Muscle of arm (tissue), 1 donor: ENCODE measurements at regions not wholly inside any gene's neighbourhood (a gene's known extent, or its start where the extent isn't known, plus 50 kb on each side); places are given as distances from the start of the nearest gene placed in this dataset.

Source experiments
- DNase-seq: peaks from one replicate; pipeline ENCODE4 v3.0.0-alpha.2; 2013

DNA sequence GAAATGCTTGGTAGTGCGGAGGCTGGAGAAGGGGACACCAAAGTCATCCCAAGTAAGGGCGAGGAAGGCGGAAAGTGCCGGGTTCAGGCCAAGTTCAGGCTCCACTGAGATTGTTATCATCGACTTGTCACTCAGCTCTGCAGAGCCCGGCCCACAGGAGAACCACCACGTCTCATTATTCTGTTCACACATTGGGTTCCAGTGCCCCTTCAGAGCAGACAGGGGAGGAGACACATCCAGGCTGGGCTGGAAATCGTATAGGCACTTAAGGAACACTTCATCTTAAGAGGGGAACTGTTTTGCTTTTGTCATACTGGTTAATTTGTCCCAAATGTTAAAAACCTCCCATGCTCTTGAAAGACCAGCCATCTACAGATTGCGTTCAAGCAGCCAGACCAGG, 118.3 kb upstream of the ADAMTS18 start:
- DNase-seq = no peak

DNA sequence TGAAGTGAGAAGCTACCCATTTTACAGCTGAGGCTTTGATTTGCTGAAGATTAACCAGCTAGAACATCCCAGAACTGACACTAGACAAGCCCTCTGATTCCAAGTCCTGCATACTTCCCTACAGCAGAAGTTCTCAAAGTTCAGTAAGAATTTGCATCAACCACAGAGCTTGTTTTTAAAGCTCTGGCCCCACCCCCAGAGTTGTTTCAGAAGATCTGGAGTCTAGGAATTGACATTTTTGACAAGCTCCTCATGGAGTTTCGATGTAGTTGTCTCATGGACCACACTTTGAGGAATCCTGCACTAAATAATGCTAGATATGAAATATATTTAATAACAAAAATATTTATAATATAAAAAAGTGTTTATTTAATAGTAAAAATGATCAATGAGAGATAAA, 120.3 kb upstream of the ADAMTS18 start:
- no peak for DNase-seq

DNA sequence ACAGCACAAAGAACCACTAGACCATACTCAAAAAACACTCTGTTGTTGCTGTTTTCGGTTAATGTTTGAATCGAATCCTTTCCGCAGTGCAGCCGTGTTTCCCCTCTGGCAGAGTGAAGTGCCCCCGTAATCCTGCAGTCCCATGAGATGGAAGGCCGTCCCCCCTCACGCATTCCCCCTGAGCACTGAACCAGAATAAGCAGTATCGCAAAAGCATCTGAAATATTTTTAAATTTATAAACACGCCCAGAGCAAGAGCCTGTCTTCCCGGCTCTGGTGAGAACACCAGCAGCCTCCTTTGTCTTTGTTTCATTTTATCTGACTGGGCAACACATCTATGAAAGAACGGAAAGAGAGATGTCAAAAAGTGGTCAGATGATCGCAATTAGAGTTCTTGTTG, 121.0 kb upstream of the ADAMTS18 start:
- no peak for DNase-seq

DNA sequence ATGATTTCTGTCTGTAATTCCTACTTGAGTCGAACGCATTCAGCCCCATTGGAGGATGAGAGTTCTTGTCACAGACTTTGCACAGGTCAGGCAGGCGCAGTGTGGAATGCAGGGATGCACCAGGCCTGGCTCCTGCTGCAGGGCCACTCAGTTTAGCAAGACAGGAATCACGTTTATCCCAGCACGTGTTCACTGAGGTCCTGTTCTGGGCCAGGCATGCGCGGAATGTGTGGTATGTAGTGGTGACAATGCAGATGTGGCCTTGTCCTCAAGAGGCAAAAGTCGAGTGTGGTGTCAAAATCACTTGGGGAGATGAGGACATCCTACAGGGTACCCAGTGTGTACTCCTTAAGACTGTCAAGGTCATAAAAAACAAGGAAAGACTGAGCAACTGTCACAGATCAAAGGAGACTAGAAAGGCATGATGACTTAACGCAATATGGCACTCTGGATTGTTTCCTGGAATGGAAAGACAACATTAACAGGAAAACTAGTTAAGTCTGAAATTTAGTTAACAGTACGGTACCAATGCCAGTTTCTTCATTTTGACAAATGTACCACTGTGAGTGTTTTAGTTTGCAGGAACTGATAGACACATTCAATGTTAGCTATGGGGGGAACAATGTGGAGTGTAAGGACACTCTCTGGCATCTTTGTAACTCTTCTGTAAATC, 121.5 kb upstream of the ADAMTS18 start:
- DNase-seq = no peak

DNA sequence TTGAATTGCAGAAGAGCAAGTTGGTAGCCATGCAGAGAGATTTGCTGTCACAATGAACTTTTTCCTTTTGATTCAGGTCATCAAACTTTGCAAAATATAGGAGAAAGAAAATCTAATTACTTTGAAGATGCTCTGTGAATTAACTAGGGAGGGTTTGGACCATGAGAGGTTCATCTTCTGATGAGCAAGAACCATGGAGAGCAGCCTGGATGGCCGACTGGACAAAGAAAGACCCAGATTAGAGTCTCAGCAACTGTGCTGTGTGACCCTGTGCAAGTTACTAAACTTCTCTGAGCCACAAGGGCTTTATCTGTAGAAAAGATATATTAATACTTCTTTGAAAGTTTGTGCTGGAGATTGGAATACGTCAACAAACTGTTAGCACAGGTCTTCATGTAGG, 122.6 kb upstream of the ADAMTS18 start:
- DNase-seq = no peak

DNA sequence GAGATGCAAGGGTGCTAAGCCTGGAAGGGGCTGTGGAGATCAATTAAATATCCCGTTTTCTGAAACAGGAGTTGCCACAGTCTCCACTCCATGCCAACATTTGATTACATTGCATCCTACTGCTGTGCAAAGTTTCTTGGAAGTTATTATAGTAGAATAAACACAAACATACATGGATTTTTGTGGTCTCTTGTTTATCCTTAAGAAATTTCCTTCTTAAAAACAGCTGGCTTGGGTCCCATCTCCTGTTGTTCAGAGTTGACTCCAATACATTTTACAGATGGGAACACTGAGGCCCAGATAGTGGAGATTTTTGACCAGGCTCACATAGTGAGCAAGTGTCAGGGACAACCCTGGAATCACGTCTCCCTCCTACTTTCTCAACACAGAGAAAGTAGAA, 124.0 kb upstream of the ADAMTS18 start:
- DNase-seq = no peak

DNA sequence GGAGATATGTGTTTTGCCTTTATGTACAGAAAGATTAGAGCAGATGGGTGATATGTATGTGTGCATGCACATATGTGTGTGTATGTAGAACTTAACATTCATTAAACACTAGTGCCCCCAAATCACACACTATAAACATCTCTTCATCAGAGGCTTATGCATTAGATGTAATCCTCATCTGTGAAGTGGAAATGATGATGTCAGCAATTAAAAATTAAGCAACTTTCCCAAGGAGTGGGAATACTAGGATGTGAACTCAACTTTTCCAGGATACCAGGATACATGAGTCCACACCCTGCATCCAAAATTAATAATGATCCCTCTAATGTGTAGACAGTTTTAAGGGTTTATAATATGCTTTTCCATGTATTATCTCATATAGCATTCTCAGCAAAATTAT, 127.7 kb upstream of the ADAMTS18 start:
- no peak for DNase-seq

DNA sequence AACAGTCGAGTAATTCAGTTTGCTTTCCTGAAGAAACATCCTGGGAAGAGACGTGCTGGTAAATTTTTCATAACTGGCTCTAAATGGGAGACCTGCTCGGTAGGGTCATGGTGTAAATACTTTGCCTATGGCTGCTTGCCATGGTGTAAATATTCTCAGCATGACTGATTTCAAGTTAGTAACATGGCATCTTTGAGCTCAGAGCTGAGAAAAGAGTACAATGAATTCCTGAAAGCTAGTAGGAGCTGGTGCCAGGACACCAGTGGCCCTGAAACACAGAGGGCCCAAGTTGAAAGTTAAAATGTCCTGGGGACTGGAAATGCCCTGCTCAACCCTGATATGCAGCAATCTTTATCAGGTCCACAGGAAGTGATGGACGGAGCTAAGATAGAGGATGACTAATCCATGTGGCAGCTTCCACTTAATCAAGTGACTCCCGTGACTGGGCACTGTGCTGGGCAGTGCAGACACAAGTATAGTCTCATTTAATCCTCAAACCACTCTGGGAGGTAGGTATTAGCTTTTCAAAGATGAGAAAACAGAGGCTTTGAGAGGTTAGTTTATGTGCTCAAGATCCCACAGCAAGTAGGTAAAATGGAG, 130.1 kb upstream of the ADAMTS18 start:
- DNase-seq = no peak

DNA sequence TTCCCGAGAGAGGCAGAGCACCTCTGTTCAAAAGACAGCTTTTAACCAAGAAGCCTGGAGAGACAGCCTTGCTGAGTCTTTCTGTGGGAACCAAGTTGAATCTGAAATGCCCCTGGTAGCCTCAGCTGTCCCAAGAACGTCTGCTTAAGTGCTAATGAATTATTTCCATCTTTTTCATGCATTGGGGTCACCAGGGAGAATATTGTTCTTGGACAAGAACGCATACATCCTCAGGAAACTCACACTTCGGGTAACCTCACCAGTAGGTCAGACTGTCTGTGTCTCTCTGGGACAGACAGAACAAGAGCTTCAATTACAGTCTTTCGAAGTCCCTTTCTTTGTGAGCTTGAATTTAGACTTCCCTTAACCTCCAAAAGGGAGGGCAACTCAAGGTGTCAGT, 134.6 kb upstream of the ADAMTS18 start:
- no peak for DNase-seq

DNA sequence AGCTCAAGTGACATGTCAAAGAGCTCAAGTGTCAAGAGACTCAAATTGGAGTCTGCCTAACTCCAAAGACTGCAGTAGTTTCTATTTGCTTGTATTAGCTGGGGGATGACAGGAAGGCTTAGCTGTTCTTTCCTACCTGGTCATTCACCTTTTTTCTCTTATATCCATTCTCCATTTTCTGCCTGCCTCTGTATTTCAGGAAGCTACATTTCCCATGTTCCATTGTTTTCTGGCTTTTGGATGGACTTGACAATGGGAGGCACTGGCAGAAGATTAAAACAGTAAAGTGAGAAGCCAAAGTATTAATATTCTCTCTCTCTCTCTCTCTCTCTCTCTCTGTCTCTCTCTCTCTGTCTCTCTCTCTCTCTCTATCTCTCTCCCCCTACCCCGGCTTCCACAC, 135.7 kb upstream of the ADAMTS18 start:
- DNase-seq = no peak

DNA sequence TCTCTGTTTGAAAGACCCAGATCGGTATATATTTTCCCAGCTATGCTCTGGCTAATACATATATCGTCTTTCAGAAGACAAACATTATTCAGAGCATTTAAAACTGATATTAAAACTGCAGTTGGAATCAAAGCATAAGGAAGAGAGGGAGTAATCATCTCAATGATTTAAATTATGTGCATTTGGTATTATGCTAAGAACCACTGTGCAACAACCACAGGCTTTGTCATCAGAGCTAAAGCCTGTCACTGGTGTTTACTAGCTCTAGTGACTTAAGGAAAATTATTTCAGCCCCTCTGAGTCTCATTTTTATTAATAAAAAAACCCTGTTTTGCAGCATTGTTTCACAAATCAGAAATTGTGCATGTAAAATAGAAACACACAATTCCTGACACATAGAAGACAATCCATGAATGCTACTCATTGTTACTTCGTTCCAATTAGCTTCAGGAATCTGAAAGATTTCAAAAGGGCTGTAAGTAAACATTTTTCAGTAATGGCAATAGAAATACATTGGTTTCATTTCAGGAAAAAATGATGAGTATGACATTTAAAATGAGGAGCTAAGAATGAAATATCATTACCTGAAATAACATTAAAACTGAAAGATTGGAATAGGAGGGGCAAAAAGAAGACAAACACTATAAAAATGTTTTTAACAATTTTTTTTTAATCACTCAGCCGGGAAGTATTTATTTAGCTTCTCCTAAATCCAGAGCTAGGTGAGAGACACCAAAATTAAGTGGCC, 136.5 kb upstream of the ADAMTS18 start:
- no peak for DNase-seq

DNA sequence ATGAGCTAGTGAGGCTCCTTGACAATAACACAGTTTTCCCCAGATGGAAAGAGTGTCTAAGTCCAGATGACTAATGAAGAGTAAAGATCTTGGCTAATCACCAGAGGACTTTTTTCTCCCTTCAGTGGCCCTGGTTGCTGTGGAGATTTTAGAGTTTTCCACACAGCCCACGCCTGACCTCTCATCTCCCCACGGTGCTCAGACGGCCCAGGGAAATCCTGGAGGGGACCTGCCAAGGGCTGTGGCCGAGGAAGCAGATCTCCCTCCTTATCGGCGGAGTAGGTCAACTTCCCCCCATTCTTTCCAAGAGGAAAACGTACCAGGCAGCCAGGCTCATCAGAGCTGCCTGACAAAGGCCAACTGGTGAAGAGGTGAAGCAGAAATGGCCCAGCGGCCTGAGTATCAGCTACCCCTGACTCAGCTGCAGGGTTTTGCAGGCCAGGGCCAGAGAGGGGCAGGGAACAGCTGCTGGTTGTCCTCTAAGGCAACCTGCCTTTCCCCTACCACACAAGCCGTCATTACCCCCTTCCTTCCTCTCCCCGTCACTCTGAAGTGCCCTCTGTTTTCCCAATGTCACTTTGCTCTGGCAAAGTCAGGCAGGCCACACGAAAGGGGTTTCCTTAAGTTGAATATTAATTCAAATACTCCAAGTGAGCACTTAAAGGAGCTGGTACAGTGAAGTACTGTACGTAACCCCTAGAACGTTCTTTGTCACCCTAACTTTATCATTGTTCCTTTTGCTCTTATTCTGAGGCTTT, 140.2 kb upstream of the ADAMTS18 start:
- DNase-seq = no peak

DNA sequence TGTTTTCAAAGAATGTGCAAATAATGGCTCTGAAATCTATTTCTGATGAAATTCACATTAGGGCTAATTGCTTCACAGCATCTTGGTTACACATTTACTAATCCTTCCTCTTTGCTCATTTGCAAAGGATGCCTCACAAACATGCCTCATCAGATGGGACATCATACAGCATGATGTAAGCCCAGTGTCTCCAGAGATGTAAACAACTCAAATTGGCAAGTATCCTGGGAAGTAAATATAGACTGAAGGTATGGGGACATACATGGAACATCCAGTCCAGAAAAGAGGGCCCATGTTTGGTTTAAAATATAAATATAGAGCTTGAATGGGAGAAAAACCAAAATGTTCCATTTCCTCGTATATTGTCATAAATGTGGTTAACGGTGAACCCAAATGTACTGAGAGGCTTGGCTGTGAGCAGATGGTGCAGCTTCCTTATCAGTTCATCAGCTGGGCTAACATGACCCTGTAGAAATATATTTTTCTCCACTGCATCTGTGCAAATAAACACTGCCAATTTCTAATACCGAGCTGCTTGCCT, 142.9 kb upstream of the NUDT7 start:
- no peak for DNase-seq

DNA sequence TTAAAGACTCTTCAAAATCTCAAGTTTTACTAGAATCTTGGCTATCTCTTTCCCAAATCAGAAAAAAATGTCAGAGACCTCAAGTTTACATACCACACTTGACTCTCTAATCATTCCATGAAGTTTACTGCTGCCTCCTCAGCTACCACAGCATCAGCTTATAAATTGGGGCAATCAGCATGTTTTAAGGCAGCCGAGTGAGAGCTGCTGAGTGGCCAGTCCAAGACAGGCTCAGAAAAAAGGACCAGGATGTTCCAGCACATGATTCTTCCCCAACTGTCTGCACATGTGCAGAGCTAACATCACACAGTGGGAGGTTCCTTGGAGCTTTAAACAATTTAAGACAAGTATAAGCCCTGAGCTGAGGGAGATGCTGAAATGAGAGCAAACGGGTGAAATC, 140.6 kb upstream of the NUDT7 start:
- DNase-seq = no peak

DNA sequence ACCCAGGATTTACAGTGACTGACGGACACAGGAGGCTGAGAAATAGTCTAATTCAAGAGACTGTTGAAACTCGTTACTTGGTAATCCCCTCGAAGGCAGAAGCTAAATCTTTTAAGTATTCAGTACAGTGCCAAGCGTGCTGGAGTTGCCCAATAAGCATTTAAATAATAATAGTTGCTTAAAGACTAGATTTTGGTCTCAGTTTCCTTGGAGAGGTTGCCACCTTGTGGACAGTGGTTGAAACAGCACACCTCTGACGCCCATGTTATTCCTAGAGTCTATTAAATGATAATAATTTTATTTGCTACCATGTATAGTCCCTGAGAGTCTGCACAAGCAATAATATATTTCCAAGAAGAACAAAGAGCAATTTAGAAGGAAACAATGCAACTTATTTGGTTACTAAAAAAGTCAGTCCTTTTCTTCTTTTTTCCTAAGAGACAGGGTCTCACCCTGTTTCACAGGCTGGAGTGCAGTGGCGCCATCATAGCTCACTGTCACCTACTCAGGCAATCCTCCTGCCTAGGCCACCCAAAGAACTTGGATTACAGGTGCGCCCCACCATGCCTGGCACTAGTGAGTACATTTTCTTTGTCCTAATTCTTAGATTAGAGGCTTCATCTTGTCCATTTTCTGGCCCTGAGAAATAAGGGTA, 138.0 kb upstream of the NUDT7 start:
- DNase-seq = peak; percentile 44

DNA sequence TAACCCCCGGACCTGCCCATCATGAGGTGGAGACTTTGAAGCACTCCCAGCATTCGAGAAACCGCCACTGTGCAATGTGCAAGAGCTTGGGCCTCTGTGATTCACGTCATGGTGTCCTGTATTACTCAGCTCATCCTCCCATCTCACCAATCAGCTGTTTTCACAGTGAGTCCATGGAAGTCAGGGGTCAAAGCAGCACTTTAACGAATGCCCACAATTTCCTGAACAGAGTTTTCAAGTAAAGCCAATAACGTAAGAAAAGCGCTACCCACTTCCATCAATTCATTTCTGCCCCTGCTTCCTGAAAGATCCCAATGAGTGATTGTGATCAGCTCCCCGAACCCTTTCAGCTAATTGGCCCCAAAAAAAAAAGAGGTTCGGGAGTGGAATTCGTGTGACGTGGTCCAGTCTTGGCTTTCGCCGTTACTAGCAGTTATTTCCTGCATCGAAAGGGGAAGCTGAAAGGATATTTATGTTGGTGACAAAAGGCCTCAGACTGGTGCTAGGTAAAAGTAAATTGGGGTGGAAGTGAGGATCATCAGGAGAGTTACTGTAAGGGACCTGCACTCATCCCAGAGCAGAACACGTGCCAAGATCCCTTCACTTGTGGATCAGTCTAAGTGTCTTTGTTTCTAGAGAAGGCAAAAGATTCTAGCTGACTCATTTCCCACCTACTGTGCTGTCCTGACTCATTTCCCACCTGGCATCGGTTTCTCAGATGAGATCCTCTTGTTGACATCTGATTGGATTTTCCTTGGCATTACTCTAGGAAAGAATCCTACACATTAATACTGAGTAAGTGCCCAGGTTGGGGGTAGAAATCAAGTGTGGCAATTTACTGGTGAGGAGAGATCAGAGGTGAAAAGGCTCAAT, 136.7 kb upstream of the NUDT7 start:
- DNase-seq = no peak

DNA sequence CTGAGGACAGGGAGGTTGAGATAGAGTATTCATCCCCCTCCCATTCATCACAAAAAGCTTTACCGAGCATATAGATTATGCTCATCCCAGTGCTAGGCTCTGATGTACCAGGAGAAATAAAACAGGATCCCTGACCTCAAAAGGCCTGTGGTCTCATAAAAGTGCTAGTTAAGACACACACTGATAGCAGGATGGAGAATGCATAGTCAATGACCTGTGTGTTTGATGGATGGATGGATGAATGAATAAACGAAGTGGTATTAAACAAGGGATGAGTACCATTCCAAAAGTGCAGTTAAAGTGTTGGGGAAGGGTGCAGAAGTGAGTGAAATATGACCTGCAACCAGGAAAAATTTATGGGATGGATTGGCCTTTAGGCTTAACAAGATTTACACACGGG, 133.9 kb upstream of the NUDT7 start:
- no peak for DNase-seq

DNA sequence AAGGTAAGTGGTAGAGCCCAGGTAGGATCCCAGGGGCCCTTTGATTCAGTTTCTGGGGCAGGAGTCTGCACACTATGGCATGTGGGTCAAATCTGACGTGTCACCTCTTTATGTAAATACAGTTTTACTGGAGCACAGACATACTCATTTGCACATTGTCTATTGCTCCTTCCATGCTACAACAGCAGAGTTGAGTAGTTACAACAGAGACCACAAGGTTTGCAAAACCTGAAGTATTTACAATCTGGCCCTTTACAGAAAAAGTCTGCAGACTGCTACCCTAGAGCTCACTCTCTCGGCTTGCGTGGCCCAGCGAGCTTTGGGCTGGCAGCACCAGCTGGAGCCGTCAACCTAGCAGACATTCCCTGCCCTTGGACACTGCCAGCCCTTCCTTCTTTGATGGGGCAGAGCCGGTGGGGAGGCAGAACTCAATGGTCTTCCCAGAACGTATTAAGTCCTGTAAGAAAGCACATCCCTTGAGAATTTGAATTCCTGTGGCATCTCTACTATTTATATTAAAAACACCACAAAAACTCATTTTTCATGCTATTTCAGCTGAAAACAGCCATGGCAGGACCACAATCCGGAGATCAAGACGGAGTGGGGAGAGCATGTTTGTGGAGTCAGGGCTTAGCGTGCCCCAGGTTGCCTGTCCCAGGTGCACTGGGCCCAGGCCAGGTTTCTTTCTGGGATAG, 133.1 kb upstream of the NUDT7 start:
- DNase-seq = no peak

DNA sequence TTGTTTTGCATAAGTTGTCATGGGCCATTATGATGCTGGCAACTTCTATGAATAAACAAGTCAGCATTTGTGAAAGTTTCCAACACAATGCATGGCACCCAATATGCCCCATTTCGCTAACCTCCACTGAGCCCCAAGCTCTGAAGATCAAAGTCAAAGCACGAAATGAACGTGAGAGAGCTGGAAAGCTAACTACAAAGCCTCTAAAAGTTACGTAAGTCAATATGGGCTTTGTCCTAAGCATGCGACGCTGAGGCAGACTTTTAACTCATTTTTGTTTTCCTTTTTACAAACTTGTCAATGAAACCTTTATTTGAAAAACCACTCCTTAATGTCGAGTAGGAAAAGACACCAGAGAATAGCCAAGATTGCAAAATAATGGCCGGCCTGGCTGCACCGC, 131.6 kb upstream of the NUDT7 start:
- no peak for DNase-seq

DNA sequence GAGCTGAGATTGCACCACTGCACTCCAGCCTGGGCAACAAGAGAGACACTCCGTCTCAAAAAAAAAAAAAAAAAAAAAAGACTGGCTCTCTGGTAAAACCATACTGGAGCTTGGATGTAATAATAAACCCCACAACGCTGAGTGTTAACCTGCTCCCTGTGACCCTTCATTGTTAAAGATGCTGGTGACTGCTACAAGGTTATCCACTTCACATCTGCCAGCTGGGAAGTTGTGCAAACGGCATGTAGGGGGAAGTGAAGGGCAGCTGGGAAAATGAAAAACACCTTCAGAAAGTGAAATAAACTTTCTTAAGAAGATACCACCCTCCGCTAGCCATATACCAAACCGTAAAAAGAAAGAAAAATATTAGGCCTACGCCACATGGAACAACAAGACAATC, 131.0 kb upstream of the NUDT7 start:
- DNase-seq = no peak
